IMR-90 (cell line): ENCODE measurements at regions not wholly inside any gene's neighbourhood (a gene's known extent, or its start where the extent isn't known, plus 50 kb on each side); places are given as distances from the start of the nearest gene placed in this dataset.

Experiments
- ATAC-seq: fragments of 200-7000 bp; cut with Tn5 transposase; 2 replicates; pipeline ENCODE4 v1.9.1; 2020; ENCODE audit warnings: low read depth, mild to moderate bottlenecking, moderate library complexity
- BruUV-seq: library from RNA; stranded (reverse); fragments of 400-500 nt; replicated peaks from 2 replicates; lab custom pipeline; 2021; lab: Mats Ljungman, UMichigan
- CTCF ChIA-PET: fragments of 300-600 bp; formaldehyde crosslinking; extraction: SDS; loops from one replicate; lab custom pipeline; 2021; ENCODE audit warnings: antibody characterized with exemption; lab: Yijun Ruan, JAX
- POLR2A ChIA-PET: fragments of 300-600 bp; sonication (Branson Sonifier 250); formaldehyde crosslinking; loops from one replicate; lab custom pipeline; 2022; ENCODE audit warnings: antibody characterized with exemption; ENCODE audit not compliant: unreplicated experiment; lab: Charles Lee
- DNase-seq: peaks from one replicate; pipeline ENCODE4 v3.0.0; 2013
- H2AFZ ChIP-seq: replicated peaks from 2 replicates; pipeline ENCODE3; 2013; ENCODE audit warnings: low read length, mild to moderate bottlenecking; ENCODE audit not compliant: poor library complexity
- H2AK5ac ChIP-seq: 2 replicates; pipeline ENCODE4 v1.6.1; 2013; ENCODE audit warnings: low read depth, low read length, inconsistent platforms
- H2AK9ac ChIP-seq: replicated peaks from 2 replicates; pipeline ENCODE3; 2013; ENCODE audit warnings: mild to moderate bottlenecking, low read depth, low read length, moderate library complexity; ENCODE audit not compliant: poor library complexity
- H2BK120ac ChIP-seq: 2 replicates; pipeline ENCODE4 v1.6.1; 2013; ENCODE audit warnings: low read depth, low read length, inconsistent platforms
- H2BK15ac ChIP-seq: 3 replicates; pipeline ENCODE4 v1.6.1; 2013; ENCODE audit warnings: low read depth, low read length, inconsistent platforms
- H2BK20ac ChIP-seq: 2 replicates; pipeline ENCODE4 v1.6.1; 2013; ENCODE audit warnings: low read depth, mild to moderate bottlenecking, inconsistent platforms, low read length, moderate library complexity
- H2BK5ac ChIP-seq: 2 replicates; pipeline ENCODE4 v1.6.1; 2013; ENCODE audit warnings: mild to moderate bottlenecking, low read depth, low read length, inconsistent platforms; ENCODE audit not compliant: poor library complexity, severe bottlenecking
- H3K14ac ChIP-seq: replicated peaks from 2 replicates; pipeline ENCODE4 v1.6.1; 2013; ENCODE audit warnings: low read depth, low read length, inconsistent platforms
- H3K18ac ChIP-seq: 2 replicates; pipeline ENCODE4 v1.6.1; 2013; ENCODE audit warnings: low read depth, low read length, control low read depth
- H3K23ac ChIP-seq: 2 replicates; pipeline ENCODE4 v1.6.1; 2013; ENCODE audit warnings: low read depth, low read length, inconsistent platforms
- H3K27ac ChIP-seq: 2 replicates; pipeline ENCODE4 v1.5.1; 2013; ENCODE audit warnings: mild to moderate bottlenecking, control low read depth, low read length; ENCODE audit not compliant: insufficient read depth
- H3K27me3 ChIP-seq: 2 replicates; pipeline ENCODE4 v1.6.1; 2013; ENCODE audit warnings: low read length; ENCODE audit not compliant: control insufficient read depth, insufficient read depth
- H3K36me3 ChIP-seq: 2 replicates; pipeline ENCODE4 v1.6.1; 2013; ENCODE audit warnings: low read length, mixed read lengths; ENCODE audit not compliant: control insufficient read depth, insufficient read depth
- H3K4ac ChIP-seq: 2 replicates; pipeline ENCODE4 v1.6.1; 2013; ENCODE audit warnings: low read depth, low read length, inconsistent platforms
- H3K4me1 ChIP-seq: 2 replicates; pipeline ENCODE4 v1.6.1; 2013; ENCODE audit warnings: low read length, mixed read lengths; ENCODE audit not compliant: control insufficient read depth, insufficient read depth
- H3K4me2 ChIP-seq: 2 replicates; pipeline ENCODE4 v1.6.1; 2013; ENCODE audit warnings: low read depth, mild to moderate bottlenecking, control low read depth, low read length, moderate library complexity
- H3K4me3 ChIP-seq: 2 replicates; pipeline ENCODE4 v1.5.1; 2013; ENCODE audit warnings: low read depth, mild to moderate bottlenecking, control low read depth, low read length, moderate library complexity; ENCODE audit not compliant: insufficient read depth
- H3K56ac ChIP-seq: 2 replicates; pipeline ENCODE4 v1.6.1; 2013; ENCODE audit warnings: low read length, inconsistent platforms; ENCODE audit not compliant: insufficient read depth; ENCODE audit errors: extremely low read depth
- H3K79me1 ChIP-seq, 2 experiments: 2 replicates each; pipeline ENCODE4 v1.6.1; 2013; ENCODE audit warnings: low read length in 2 of 2, inconsistent platforms in 1 of 2, low read depth in 1 of 2
- H3K9ac ChIP-seq: 2 replicates; pipeline ENCODE4 v1.6.1; 2013; ENCODE audit warnings: low read depth, low read length, control low read depth
- H3K9me1 ChIP-seq: 2 replicates; pipeline ENCODE4 v1.6.1; 2013; ENCODE audit warnings: low read length, inconsistent platforms; ENCODE audit not compliant: insufficient read depth
- H3K9me3 ChIP-seq: 2 replicates; pipeline ENCODE4 v1.6.1; 2013; ENCODE audit warnings: low read length; ENCODE audit not compliant: control insufficient read depth, insufficient read depth
- H4K20me1 ChIP-seq: 2 replicates; pipeline ENCODE4 v1.6.1; 2013; ENCODE audit warnings: low read length, inconsistent platforms; ENCODE audit not compliant: insufficient read depth
- H4K5ac ChIP-seq: 2 replicates; pipeline ENCODE4 v1.6.1; 2013; ENCODE audit warnings: mild to moderate bottlenecking, low read depth, low read length, control low read depth
- H4K8ac ChIP-seq, 2 experiments: 2 replicates each; pipeline ENCODE4 v1.6.1; 2013; ENCODE audit warnings: low read depth in 2 of 2, low read length in 2 of 2, control low read depth in 1 of 2, inconsistent platforms in 1 of 2
- H4K91ac ChIP-seq: 2 replicates; pipeline ENCODE4 v1.6.1; 2013; ENCODE audit warnings: low read depth, low read length, inconsistent platforms; ENCODE audit not compliant: insufficient read depth
- BHLHE40 ChIP-seq: fragments of 150-350 bp; IDR thresholded peaks from 2 replicates; pipeline ENCODE4 v1.6.1; 2016; ENCODE audit warnings: mild to moderate bottlenecking, low read depth, low read length
- CEBPB ChIP-seq: IDR thresholded peaks from 2 replicates; pipeline ENCODE4 v1.6.1; 2012; ENCODE audit warnings: low read depth, low read length, improper control_type of control experiment
- CHD1 ChIP-seq: IDR thresholded peaks from 2 replicates; pipeline ENCODE4 v1.6.1; 2012; ENCODE audit warnings: low read depth, low read length, improper control_type of control experiment
- FOS ChIP-seq: fragments of 150-350 bp; IDR thresholded peaks from 2 replicates; pipeline ENCODE4 v1.6.1; 2016; ENCODE audit warnings: low read depth, low read length
- POLR2A ChIP-seq: IDR thresholded peaks from 2 replicates; pipeline ENCODE4 v1.6.1; 2012; ENCODE audit warnings: mild to moderate bottlenecking, low read depth, low read length
- SMC3 ChIP-seq: fragments of 150-350 bp; IDR thresholded peaks from 2 replicates; pipeline ENCODE4 v1.6.1; 2016; ENCODE audit warnings: low read depth, mild to moderate bottlenecking, antibody characterized with exemption, low read length, moderate library complexity
- USF2 ChIP-seq: fragments of 150-350 bp; IDR thresholded peaks from 2 replicates; pipeline ENCODE4 v1.6.1; 2017; ENCODE audit warnings: mild to moderate bottlenecking, antibody characterized with exemption, low read length, low read depth
- WGBS, 2 experiments: methylation state at CpG; one replicate each; pipeline versions ENCODE4 v1.1.5 to v1.1.7; 2013; ENCODE audit warnings: missing lambda C conversion rate in 2 of 2; ENCODE audit not compliant: insufficient read length in 1 of 2; ENCODE audit errors: extremely low coverage in 2 of 2; 5-methylcytosine and 5-hydroxymethylcytosine counted together
- dilution Hi-C: fragments of 300-500 bp; cut with HindIII; formaldehyde crosslinking; loops from one replicate; pipeline ENCODE4 v1.14.3; 2018; ENCODE audit warnings: low sequenced_read_pairs; ENCODE audit not compliant: unreplicated experiment
- in situ Hi-C: fragments of 300-500 bp; cut with MboI; formaldehyde crosslinking; loops from 3 replicates; pipeline ENCODE4 v1.14.3; 2019; ENCODE audit warnings: low sequenced_read_pairs, inconsistent platforms, mixed read lengths
- intact Hi-C: fragments of 100-400 bp; cut with micrococcal nuclease; formaldehyde crosslinking; loops from 2 replicates; pipeline ENCODE4 v1.10.0; 2022
- TF ChIP-seq, protein P1 (sequence below): conservative IDR thresholded peaks from 2 replicates; pipeline ENCODE4 v1.5.1; 2012; ENCODE audit warnings: mild to moderate bottlenecking, low read depth, low read length, improper control_type of control experiment
- TF ChIP-seq, protein P2 (sequence below): fragments of 150-350 bp; IDR thresholded peaks from 2 replicates; pipeline ENCODE4 v1.6.1; 2016; ENCODE audit warnings: low read depth, mild to moderate bottlenecking, low read length, moderate library complexity, borderline replicate concordance

- Histone ChIP-seq H2AK5ac (no peak overlapping the region), H2AK9ac (no peak overlapping the region), H2BK5ac (no peak overlapping the region), H3K23ac (no peak overlapping the region), H3K14ac (no peak overlapping the region), H3K9ac (no peak overlapping the region), H3K36me3 (no peaks in the 10 kb centered on the region), H4K20me1 (no peaks in the 10 kb centered on the region), H4K5ac (no peak overlapping the region), H2BK120ac (no peak overlapping the region), H3K27ac (no peak overlapping the region), H2AFZ (no peak overlapping the region), H3K4me3 (no peak overlapping the region), H4K8ac (no peak overlapping the region), H2BK15ac (no peak overlapping the region), H2BK20ac (no peak overlapping the region), H3K27me3 (no peaks in the 10 kb centered on the region), H4K91ac (no peak overlapping the region), H3K79me1 (no peaks in the 10 kb centered on the region), H3K9me3 (no peaks in the 10 kb centered on the region), H3K9me1 (no peaks in the 10 kb centered on the region), H3K4ac (no peak overlapping the region), H3K4me2 (no peak overlapping the region), H3K18ac (no peak overlapping the region), H3K4me1 (no peaks in the 10 kb centered on the region), H3K56ac (no peak overlapping the region)
- POLR2A ChIA-PET = no interaction called here
- no CpG with 5 or more reads among the region's 3 CpGs for WGBS, 2 experiments
- in situ Hi-C loops = no loop called here
- intact Hi-C loops = loop anchor here (5.0 kb wide), 1 partner anchor 47 kb away; no protein-coding TSS in a partner anchor
- ATAC-seq (no peak), DNase-seq (no peak)
- TF ChIP-seq POLR2A = no peak
- TF ChIP-seq, protein P1, sequence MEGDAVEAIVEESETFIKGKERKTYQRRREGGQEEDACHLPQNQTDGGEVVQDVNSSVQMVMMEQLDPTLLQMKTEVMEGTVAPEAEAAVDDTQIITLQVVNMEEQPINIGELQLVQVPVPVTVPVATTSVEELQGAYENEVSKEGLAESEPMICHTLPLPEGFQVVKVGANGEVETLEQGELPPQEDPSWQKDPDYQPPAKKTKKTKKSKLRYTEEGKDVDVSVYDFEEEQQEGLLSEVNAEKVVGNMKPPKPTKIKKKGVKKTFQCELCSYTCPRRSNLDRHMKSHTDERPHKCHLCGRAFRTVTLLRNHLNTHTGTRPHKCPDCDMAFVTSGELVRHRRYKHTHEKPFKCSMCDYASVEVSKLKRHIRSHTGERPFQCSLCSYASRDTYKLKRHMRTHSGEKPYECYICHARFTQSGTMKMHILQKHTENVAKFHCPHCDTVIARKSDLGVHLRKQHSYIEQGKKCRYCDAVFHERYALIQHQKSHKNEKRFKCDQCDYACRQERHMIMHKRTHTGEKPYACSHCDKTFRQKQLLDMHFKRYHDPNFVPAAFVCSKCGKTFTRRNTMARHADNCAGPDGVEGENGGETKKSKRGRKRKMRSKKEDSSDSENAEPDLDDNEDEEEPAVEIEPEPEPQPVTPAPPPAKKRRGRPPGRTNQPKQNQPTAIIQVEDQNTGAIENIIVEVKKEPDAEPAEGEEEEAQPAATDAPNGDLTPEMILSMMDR = no peak
- no peak for TF ChIP-seq CHD1
- TF ChIP-seq BHLHE40 = no peak
- TF ChIP-seq, protein P2, sequence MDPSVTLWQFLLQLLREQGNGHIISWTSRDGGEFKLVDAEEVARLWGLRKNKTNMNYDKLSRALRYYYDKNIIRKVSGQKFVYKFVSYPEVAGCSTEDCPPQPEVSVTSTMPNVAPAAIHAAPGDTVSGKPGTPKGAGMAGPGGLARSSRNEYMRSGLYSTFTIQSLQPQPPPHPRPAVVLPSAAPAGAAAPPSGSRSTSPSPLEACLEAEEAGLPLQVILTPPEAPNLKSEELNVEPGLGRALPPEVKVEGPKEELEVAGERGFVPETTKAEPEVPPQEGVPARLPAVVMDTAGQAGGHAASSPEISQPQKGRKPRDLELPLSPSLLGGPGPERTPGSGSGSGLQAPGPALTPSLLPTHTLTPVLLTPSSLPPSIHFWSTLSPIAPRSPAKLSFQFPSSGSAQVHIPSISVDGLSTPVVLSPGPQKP = no peak
- no peak for TF ChIP-seq CEBPB
- TF ChIP-seq FOS = no peak
- TF ChIP-seq SMC3 = no peak
- no peak for TF ChIP-seq USF2
- dilution Hi-C loops = no loop called here
- BruUV-seq = no TSS peak
- CTCF ChIA-PET = no interaction called here
Measured at GRCh38 chr1:220344745-220345144, 72.5 kb upstream of the RAB3GAP2 start.
